Hematopoietic multipotent progenitor cell treated with erythropoietin and hydrocortisone succinate and interleukin-3 and kit ligand, for 15 days (in vitro differentiated cells): ENCODE measurements at regions not wholly inside any gene's neighbourhood (a gene's known extent, or its start where the extent isn't known, plus 50 kb on each side); places are given as distances from the start of the nearest gene placed in this dataset.
A peak's percentile ranks its signal among the peaks of the same experiment; 100 is the strongest.

Experiments used
- DNase-seq: peaks from one replicate; pipeline ENCODE4 v3.0.0-alpha.2; 2015; ENCODE audit warnings: low spot score

GRCh38 chr1:98059620-98060019 is 138.8 kb upstream of the DPYD start:
- no peak for DNase-seq

- DNase-seq = no peak
Observed at GRCh38 chr1:98058676-98059075, 137.8 kb upstream of the DPYD start.

GRCh38 chr1:98057236-98057910 is 136.5 kb upstream of the DPYD start:
- no peak for DNase-seq

DNA sequence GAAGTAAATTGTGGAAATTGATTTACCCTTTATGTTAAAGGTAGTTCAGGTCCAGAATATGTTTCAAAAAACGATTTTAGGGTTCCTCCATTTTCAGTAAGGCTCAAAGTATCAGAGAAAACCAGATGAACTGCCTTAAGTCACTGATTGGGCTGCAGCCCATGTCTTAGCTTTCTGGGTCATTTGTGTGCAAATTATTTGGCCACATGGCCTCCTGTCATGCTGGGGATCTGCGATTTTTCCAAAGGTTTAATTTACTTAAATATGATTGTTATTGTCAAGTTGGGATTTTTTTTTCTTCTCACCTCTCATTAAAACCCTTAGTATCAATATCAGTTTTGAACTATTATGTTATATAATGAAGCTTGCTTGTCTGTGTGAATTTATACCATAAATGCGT is 135.9 kb upstream of the DPYD start:
- DNase-seq = no peak

- no peak for DNase-seq
Observed at GRCh38 chr1:98055457-98055856, 134.6 kb upstream of the DPYD start.

- no peak for DNase-seq
Observed at GRCh38 chr1:98054786-98055185, 134.0 kb upstream of the DPYD start.

DNA sequence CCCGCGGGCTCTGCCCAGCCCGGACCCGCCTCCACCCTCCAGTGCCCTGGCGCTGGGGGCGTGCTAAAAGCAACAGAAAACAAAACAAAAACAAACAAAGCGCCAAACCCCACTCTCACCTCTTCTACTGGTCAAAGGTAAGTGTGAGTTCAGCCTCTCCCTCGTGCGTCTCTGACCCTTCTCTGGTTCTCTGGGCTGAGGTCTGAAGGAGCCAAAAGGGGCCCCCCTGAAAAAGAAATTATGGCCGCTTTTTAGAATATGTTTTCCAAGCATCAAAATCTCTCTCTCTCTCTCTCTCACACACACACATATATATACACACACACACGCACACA is 133.5 kb upstream of the DPYD start:
- no peak for DNase-seq

DNA sequence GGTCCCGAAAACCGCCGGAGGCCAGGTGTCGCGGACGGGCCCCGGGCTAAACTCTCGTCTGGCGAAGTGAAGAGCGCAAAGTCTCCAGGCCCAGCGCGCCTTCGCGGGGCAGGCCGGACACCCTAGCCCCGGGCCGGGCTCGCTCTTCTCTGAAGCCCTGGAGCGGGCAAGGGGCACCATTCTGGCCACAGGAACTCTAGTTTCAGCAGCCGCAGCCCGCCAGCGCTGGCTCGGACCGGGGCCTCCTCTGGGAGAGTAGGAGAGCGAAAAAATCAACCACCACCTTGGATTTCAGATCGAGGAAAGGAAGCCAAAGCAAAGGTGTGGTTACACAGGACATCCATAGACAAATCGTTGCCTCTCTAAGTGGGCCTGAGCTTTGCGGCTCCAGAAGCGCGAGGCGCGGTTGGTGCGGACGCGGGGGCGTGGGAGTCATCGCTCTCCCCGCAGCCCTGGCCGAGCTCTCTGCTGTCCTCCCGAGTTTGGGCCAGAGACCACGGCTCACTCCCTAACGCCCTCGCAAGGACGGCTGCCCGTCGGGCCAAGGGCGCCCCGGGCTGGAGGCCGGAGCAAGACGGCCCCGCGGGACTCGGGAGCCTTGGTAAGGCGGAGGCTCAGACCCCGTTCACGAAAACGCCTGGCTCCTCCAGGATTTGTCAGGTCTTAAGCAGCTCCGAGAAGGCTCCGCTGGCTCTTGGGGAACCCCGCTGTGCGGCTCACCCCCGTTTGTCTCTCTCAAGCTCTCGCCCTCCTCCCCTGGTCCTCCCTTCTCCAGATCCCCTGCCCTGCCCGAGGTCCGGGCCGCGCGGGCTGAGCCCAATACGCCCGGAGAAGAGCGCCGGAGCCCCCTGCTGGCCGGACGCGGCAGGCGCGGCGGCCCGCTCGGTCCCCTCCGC is 132.9 kb upstream of the DPYD start:
- peak; percentile 13 for DNase-seq

- DNase-seq = peak; percentile 38
Observed at GRCh38 chr1:98051065-98051675, 130.3 kb upstream of the DPYD start.

GRCh38 chr1:98049370-98050135 is 128.7 kb upstream of the DPYD start:
- DNase-seq = no peak

GRCh38 chr1:98048751-98049325 is 128.0 kb upstream of the DPYD start:
- no peak for DNase-seq

DNA sequence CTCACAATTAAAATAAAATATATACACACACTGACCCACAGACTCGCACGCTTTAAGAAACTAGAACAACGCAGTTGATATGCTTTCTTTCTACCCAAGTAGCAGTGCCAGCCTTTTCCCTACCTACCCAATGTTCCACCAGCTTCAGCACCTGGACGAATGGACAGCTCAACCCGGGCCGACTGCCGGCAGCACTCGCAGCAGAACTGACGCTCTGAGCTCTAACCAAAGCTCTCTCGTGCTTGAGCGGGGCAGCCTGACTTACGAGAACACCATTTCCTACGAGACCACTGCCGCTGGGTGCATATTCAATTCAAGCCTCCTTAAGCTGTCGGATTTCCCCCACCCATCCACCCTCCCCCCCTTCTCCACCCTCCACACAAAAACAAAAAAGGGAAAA is 127.4 kb upstream of the DPYD start:
- DNase-seq = no peak

GRCh38 chr1:98047171-98047570 is 126.3 kb upstream of the DPYD start:
- no peak for DNase-seq

GRCh38 chr1:98045767-98046641 is 125.2 kb upstream of the DPYD start:
- DNase-seq = no peak

DNA sequence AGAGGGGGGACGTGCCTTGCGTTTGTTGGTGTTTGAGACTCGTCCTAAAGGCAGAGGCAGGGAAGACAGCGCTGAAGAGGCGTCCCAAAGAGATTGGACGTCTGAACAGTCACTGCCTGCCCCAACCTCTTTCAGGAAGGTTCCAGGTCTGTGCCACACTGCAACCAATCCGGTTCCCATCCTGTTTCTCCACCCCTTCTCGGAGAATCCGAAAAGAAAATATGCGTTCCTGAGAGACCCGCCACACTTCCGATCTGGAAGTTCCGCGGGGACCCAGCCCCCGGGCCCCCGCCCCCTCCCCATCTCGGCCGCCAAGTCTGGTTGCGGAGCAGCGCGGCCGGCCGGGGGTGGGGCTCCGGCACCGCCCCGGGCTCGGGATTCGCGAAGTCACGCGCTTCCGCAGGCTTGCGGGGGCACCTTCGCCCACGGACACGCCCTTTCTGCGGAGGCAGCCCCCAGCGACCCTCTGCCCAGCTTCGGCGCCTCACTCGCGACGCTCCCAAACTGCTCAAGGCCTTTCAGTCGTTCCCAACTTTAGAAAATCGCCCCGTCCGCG is 124.5 kb upstream of the DPYD start:
- no peak for DNase-seq

- DNase-seq = no peak
Observed at GRCh38 chr1:98044766-98045165, 123.9 kb upstream of the DPYD start.

- no peak for DNase-seq
Observed at GRCh38 chr1:98044071-98044697, 123.3 kb upstream of the DPYD start.

DNA sequence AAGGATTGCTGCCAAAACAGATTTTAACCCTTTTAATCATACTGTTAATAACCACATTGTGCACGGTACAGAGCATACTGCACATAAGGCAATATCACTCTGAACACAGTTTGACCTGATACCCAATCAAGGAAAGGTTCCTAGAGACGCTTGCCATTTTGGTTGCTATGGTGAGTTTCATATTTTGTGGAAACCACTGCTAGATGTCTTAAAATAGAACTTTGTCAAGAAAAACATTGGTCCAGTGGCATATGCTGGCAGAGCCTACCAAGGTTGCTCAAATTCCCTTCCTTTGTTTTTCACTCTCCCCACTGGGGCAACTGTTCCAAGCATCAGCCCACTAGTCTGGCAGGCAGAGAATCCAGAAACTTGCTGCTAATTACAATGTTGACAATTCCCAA is 114.8 kb upstream of the DPYD start:
- DNase-seq = no peak

DNA sequence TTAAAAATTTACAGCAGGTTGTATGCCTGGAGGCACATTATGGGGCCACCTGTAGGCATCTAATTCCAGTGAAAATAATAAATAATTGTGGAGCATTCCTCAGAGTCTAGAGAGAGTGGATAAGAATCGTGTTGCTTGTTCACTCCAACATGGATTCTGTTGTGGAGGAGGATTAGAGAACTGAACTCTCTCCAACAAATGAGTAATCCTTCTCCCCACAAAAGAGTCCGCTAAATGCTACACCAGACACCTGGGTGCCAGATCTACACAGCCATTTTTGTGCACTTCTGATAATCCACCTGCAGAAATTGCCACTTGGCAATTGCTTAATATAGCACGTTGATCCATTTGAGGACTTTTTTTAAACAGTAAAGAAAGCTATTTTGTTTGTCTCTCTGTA is 113.7 kb upstream of the DPYD start:
- no peak for DNase-seq

DNA sequence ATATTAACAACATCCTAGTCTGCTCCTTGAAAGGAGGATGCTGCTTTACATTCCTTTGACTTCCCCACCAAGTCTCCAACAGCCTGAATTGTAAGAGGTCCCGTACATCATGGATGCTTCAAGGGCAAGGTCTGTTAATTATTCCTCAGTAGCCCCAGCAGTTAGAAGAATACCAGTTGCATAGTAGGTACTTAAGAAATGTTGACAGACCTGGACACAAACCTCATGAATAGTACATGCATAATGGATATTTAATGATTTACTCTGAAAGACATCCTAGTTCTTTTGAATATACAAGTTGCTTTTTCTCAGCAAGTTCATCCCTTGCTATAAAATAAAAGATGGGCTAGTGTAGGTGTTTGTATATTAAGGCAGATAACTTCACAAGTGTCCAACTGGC is 112.1 kb upstream of the DPYD start:
- DNase-seq = no peak
